Left ventricle myocardium inferior (tissue), 1 donor: ENCODE measurements at regions not wholly inside any gene's neighbourhood (a gene's known extent, or its start where the extent isn't known, plus 50 kb on each side); places are given as distances from the start of the nearest gene placed in this dataset.

Source experiments
- DNase-seq: peaks from one replicate; pipeline ENCODE4 v3.0.0-alpha.2; 2020
- H3K27ac ChIP-seq: fragments of 200-600 bp; replicated peaks from 2 replicates; pipeline ENCODE4 v1.8.0; 2021
- H3K27me3 ChIP-seq: fragments of 200-600 bp; 2 replicates; pipeline ENCODE4 v1.8.0; 2021; ENCODE audit warnings: low read depth
- H3K36me3 ChIP-seq: fragments of 200-600 bp; 2 replicates; pipeline ENCODE4 v1.8.0; 2021
- H3K4me1 ChIP-seq: fragments of 200-600 bp; 2 replicates; pipeline ENCODE4 v1.8.0; 2021
- H3K4me3 ChIP-seq: fragments of 200-600 bp; 2 replicates; pipeline ENCODE4 v1.8.0; 2021; ENCODE audit warnings: mild to moderate bottlenecking, moderate library complexity
- H3K9me3 ChIP-seq: fragments of 200-600 bp; replicated peaks from 2 replicates; pipeline ENCODE4 v1.8.0; 2021
- CTCF ChIP-seq: fragments of 200-600 bp; IDR thresholded peaks from 2 replicates; pipeline ENCODE4 v1.8.0; 2021; ENCODE audit warnings: antibody characterized with exemption, mild to moderate bottlenecking, borderline replicate concordance
- intact Hi-C: fragments of 100-400 bp; cut with micrococcal nuclease; formaldehyde crosslinking; loops from one replicate; pipeline ENCODE4 v1.11.0; 2022
- donor health status: DM: no; HTN: yes; CAD: no; lungs with severe emphysema.

GRCh38 chr2:239596792-239597191 is 196.0 kb upstream of the HDAC4 start:
- Histone ChIP-seq H3K27ac (no peak overlapping the region), H3K9me3 (no peaks in the 10 kb centered on the region), H3K4me1 (no peaks in the 10 kb centered on the region), H3K36me3 (no peaks in the 10 kb centered on the region), H3K4me3 (no peak overlapping the region), H3K27me3 (peaks cover 15% of the 10 kb centered on the region)
- intact Hi-C loops: no loop called here
- no peak for DNase-seq
- TF ChIP-seq CTCF: no peak

GRCh38 chr2:239596253-239596652 is 195.4 kb upstream of the HDAC4 start:
- Histone ChIP-seq H3K4me3 (no peak overlapping the region), H3K27ac (no peak overlapping the region), H3K36me3 (no peaks in the 10 kb centered on the region), H3K9me3 (no peaks in the 10 kb centered on the region), H3K27me3 (peaks cover 9% of the 10 kb centered on the region), H3K4me1 (no peaks in the 10 kb centered on the region)
- intact Hi-C loops: no loop called here
- DNase-seq: no peak
- TF ChIP-seq CTCF: no peak

GRCh38 chr2:239595726-239596125 is 194.9 kb upstream of the HDAC4 start:
- no peaks in the 10 kb centered on the region for H3K4me1 ChIP-seq
- DNase-seq: no peak
- H3K4me3 ChIP-seq: no peak overlapping the region
- intact Hi-C loops: no loop called here
- H3K36me3 ChIP-seq: no peaks in the 10 kb centered on the region
- no peak for TF ChIP-seq CTCF
- H3K27ac ChIP-seq: no peak overlapping the region
- H3K27me3 ChIP-seq: peaks cover 4% of the 10 kb centered on the region
- no peaks in the 10 kb centered on the region for H3K9me3 ChIP-seq

GRCh38 chr2:239594772-239595608 is 194.2 kb upstream of the HDAC4 start:
- Histone ChIP-seq H3K27me3 (peaks cover 2% of the 10 kb centered on the region), H3K4me1 (no peaks in the 10 kb centered on the region), H3K36me3 (no peaks in the 10 kb centered on the region), H3K27ac (no peak overlapping the region), H3K9me3 (no peaks in the 10 kb centered on the region), H3K4me3 (no peak overlapping the region)
- no peak for TF ChIP-seq CTCF
- no peak for DNase-seq
- intact Hi-C loops: no loop called here

- Histone ChIP-seq H3K9me3 (no peaks in the 10 kb centered on the region), H3K36me3 (no peaks in the 10 kb centered on the region), H3K27ac (no peak overlapping the region), H3K27me3 (peaks cover 6% of the 10 kb centered on the region), H3K4me3 (no peak overlapping the region), H3K4me1 (no peaks in the 10 kb centered on the region)
- no peak for DNase-seq
- no peak for TF ChIP-seq CTCF
- intact Hi-C loops: no loop called here
Observed at GRCh38 chr2:239594019-239594771, 193.4 kb upstream of the HDAC4 start.
